ENCODE measurements at regions not wholly inside any gene's neighbourhood (a gene's known extent, or its start where the extent isn't known, plus 50 kb on each side); places are given as distances from the start of the nearest gene placed in this dataset.

GRCh38 chr20:57840504-57841296, 130.9 kb upstream of the PMEPA1 start:
- no peak for DNase-seq

- no peak for DNase-seq
Observed at GRCh38 chr20:57840066-57840465, 130.3 kb upstream of the PMEPA1 start.

GRCh38 chr20:57838670-57839151, 128.9 kb upstream of the PMEPA1 start:
- no peak for DNase-seq

- no peak for DNase-seq
Observed at GRCh38 chr20:57837208-57838035, 127.6 kb upstream of the PMEPA1 start.

- DNase-seq, result no peak
Observed at GRCh38 chr20:57835588-57836455, 126.0 kb upstream of the PMEPA1 start.

- no peak for DNase-seq
Observed at GRCh38 chr20:57835074-57835452, 125.2 kb upstream of the PMEPA1 start.

- no peak for DNase-seq
Observed at GRCh38 chr20:57834306-57835073, 124.7 kb upstream of the PMEPA1 start.

GRCh38 chr20:57831993-57832585, 122.3 kb upstream of the PMEPA1 start:
- DNase-seq, result no peak

- no peak for DNase-seq
Observed at GRCh38 chr20:57831326-57831992, 121.6 kb upstream of the PMEPA1 start.

- no peak for DNase-seq
Observed at GRCh38 chr20:57830515-57830895, 120.7 kb upstream of the PMEPA1 start.

- no peak for DNase-seq
Observed at GRCh38 chr20:57829805-57830514, 120.1 kb upstream of the PMEPA1 start.

- DNase-seq, result no peak
Observed at GRCh38 chr20:57829336-57829735, 119.5 kb upstream of the PMEPA1 start.

- DNase-seq, result no peak
Observed at GRCh38 chr20:57828696-57829095, 118.9 kb upstream of the PMEPA1 start.

- DNase-seq, result no peak
Observed at GRCh38 chr20:57826666-57827287, 117.0 kb upstream of the PMEPA1 start.

GRCh38 chr20:57824909-57825308, 115.1 kb upstream of the PMEPA1 start:
- no peak for DNase-seq

GRCh38 chr20:57821935-57822334, 112.1 kb upstream of the PMEPA1 start:
- no peak for DNase-seq

GRCh38 chr20:57819691-57820380, 110.0 kb upstream of the PMEPA1 start:
- no peak for DNase-seq

- no peak for DNase-seq
Observed at GRCh38 chr20:57819291-57819690, 109.5 kb upstream of the PMEPA1 start.
